Fibroblast of skin of right quadriceps (primary cell): ENCODE measurements at regions not wholly inside any gene's neighbourhood (a gene's known extent, or its start where the extent isn't known, plus 50 kb on each side); places are given as distances from the start of the nearest gene placed in this dataset.
A peak's percentile ranks its signal among the peaks of the same experiment; 100 is the strongest.

Experiments used
- DNase-seq: peaks from one replicate; pipeline ENCODE4 v3.0.0-alpha.2; 2013

DNA sequence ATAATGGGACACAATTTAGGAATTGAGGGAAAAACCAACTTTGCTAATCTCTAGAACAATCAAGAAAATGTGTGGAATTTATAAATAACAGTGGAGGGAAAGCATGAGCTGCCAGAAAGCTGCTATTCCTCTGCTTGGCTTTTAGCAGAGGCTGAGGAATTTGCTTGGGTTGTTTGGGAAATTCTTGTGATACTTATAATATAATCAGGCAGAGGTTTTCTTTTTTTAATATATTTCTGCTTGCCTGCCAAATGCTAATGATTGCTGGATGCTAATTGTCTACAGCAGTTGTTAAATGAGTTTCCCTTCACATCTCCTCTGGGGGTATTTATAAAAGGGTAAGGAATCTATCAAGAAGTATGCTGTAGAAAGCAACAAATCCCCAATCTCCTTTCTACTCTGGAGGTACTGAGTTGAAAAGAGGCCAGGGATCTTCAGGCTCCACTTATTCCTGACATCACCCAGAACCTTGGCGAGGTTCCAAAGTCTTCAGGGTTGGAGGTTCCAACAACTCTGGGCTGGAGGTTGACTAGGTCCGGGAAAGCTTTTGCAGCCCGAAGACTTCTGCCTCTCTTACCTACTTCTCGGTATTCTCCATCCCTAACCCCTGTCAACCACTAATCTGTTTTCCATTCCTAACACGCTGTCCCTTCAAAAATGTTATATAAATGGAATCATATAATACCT, 60.4 kb upstream of the TMED7 start:
- peak; percentile 65 for DNase-seq

- no peak for DNase-seq
Measured at GRCh38 chr5:115685490-115685889, 59.7 kb upstream of the TMED7 start.

GRCh38 chr5:115684513-115685037, 58.7 kb upstream of the TMED7 start:
- no peak for DNase-seq

DNA sequence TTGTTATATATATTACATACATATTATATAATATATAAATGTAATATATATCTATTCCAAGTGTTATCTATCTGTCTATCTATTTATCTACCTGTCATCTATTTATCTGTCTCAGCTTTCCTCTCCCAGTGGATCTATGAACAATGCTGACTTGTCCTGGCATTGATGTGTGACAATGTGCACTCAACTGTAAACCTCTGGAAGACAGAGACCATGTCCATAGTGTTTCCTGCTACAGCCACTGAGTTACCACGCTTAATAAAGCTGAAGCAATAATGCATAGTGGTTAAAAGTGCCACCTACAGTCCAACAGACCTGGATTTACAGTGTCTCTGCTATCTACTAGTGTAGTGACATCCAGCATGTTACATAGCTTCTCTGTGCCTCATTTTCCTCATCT, 57.2 kb upstream of the TMED7 start:
- no peak for DNase-seq
